B cell (primary cell): ENCODE measurements at regions not wholly inside any gene's neighbourhood (a gene's known extent, or its start where the extent isn't known, plus 50 kb on each side); places are given as distances from the start of the nearest gene placed in this dataset.

ENCODE experiments used
- ATAC-seq: fragments of 200-7000 bp; cut with Tn5 transposase; one replicate; pipeline ENCODE4 v1.10.0; 2021; ENCODE audit warnings: low read depth, mild to moderate bottlenecking, moderate number of reproducible peaks, moderate library complexity
- CTCF ChIA-PET: fragments of 350-600 bp; sonication (Branson Sonifier 250); formaldehyde crosslinking; loops from one replicate; lab custom pipeline; 2021; ENCODE audit warnings: antibody characterized with exemption, inconsistent platforms; lab: Charles Lee
- POLR2A ChIA-PET: fragments of 350-600 bp; sonication (Branson Sonifier 250); formaldehyde crosslinking; loops from one replicate; lab custom pipeline; 2021; ENCODE audit warnings: antibody characterized with exemption; lab: Charles Lee
- DNase-seq: peaks from one replicate; pipeline ENCODE4 v3.0.0; 2013
- H2AFZ ChIP-seq: 2 replicates; pipeline ENCODE4 v1.6.1; 2012; ENCODE audit warnings: mild to moderate bottlenecking, low read depth, low read length; ENCODE audit not compliant: insufficient read depth, poor library complexity, severe bottlenecking
- H3K27ac ChIP-seq, 2 donors: 1 replicate in 1 of 2; 2 replicates in 1 of 2; pipeline ENCODE4 v1.5.1; 2012 to 2013; ENCODE audit warnings: low read length in 2 of 2, mild to moderate bottlenecking in 2 of 2, moderate library complexity in 1 of 2
- H3K27me3 ChIP-seq, 4 experiments: fragments of 200-600 bp in 1 of 4; sonication (generic) in 1 of 4; replicated peaks in 1 of 4; 1 replicate in 2 of 4; 2 replicates in 2 of 4; pipeline versions ENCODE4 v1.6.1 to v1.7.0; 2013 to 2016; ENCODE audit warnings: low read length in 3 of 4, mild to moderate bottlenecking in 2 of 4, mixed read lengths in 1 of 4, moderate library complexity in 1 of 4; ENCODE audit not compliant: insufficient read depth in 4 of 4, control insufficient read depth in 3 of 4; ENCODE audit errors: control extremely low read depth in 1 of 4
- H3K36me3 ChIP-seq, 2 experiments: replicated peaks in 1 of 2; 1 replicate in 1 of 2; 2 replicates in 1 of 2; pipeline versions ENCODE4 v1.6.1 to v1.7.1; 2013; ENCODE audit warnings: low read length in 1 of 2; ENCODE audit not compliant: insufficient read depth in 2 of 2, control insufficient read depth in 1 of 2; ENCODE audit errors: control extremely low read depth in 1 of 2, extremely low read depth in 1 of 2
- H3K4me1 ChIP-seq, 2 donors: fragments of 200-600 bp in 1 of 2; sonication (generic) in 1 of 2; 1 replicate in 1 of 2; 2 replicates in 1 of 2; pipeline versions ENCODE4 v1.5.1 to v1.6.1; 2013 to 2017; ENCODE audit warnings: low read length in 2 of 2; ENCODE audit not compliant: control insufficient read depth in 2 of 2, insufficient read depth in 2 of 2
- H3K4me2 ChIP-seq: replicated peaks from 2 replicates; pipeline ENCODE3; 2012; ENCODE audit warnings: mild to moderate bottlenecking, low read depth, low read length; ENCODE audit not compliant: poor library complexity, severe bottlenecking
- H3K4me3 ChIP-seq, 5 experiments: fragments of 200-600 bp in 1 of 5; sonication (generic) in 1 of 5; 1 replicate in 3 of 5; 2 replicates in 2 of 5; pipeline versions ENCODE4 v1.5.1 to v1.7.0; 2011 to 2016; ENCODE audit warnings: low read length in 4 of 5, mild to moderate bottlenecking in 4 of 5, low read depth in 2 of 5, control low read depth in 1 of 5, moderate library complexity in 1 of 5; ENCODE audit not compliant: insufficient read depth in 1 of 5; ENCODE audit errors: control extremely low read depth in 1 of 5, extremely low read depth in 1 of 5
- H3K79me2 ChIP-seq: fragments of 200-600 bp; sonication (generic); one replicate; pipeline ENCODE4 v1.6.0; 2016; ENCODE audit warnings: low read length; ENCODE audit not compliant: control insufficient read depth, insufficient read depth
- H3K9ac ChIP-seq: fragments of 200-600 bp; sonication (generic); 2 replicates; pipeline ENCODE4 v1.6.1; 2017; ENCODE audit warnings: mild to moderate bottlenecking, low read length, moderate library complexity
- H3K9me3 ChIP-seq, 3 donors: one replicate each; pipeline versions ENCODE4 v1.6.1 to v1.7.1; 2013; ENCODE audit warnings: low read length in 2 of 3; ENCODE audit not compliant: control insufficient read depth in 2 of 3, insufficient read depth in 1 of 3; ENCODE audit errors: control extremely low read depth in 1 of 3
- H4K20me1 ChIP-seq: 2 replicates; pipeline ENCODE4 v1.6.0; 2012; ENCODE audit warnings: mild to moderate bottlenecking, low read length; ENCODE audit not compliant: insufficient read depth, control insufficient read depth, poor library complexity, severe bottlenecking
- H3K27ac Mint-ChIP-seq: one replicate; pipeline ENCODE4 v1.8.0; 2021; ENCODE audit warnings: mixed read lengths
- H3K27me3 Mint-ChIP-seq: one replicate; pipeline ENCODE4 v1.8.0; 2021; ENCODE audit warnings: mixed read lengths
- H3K4me1 Mint-ChIP-seq: one replicate; pipeline ENCODE4 v1.8.0; 2021; ENCODE audit warnings: mixed read lengths
- H3K4me3 Mint-ChIP-seq: one replicate; pipeline ENCODE4 v1.8.0; 2021; ENCODE audit warnings: mixed read lengths
- H3K9me3 Mint-ChIP-seq: one replicate; pipeline ENCODE4 v1.8.0; 2022; ENCODE audit warnings: mixed read lengths; ENCODE audit not compliant: insufficient read depth
- CTCF ChIP-seq: fragments of 200-600 bp; IDR thresholded peaks from one replicate; pipeline ENCODE4 v1.8.0; 2022; ENCODE audit warnings: antibody characterized with exemption, mild to moderate bottlenecking
- EZH2 ChIP-seq: IDR thresholded peaks from 2 replicates; pipeline ENCODE4 v1.6.1; 2012; ENCODE audit warnings: borderline replicate concordance, low read depth, mild to moderate bottlenecking, moderate library complexity, low read length; ENCODE audit not compliant: insufficient read depth, poor library complexity, severe bottlenecking
- WGBS: methylation state at CpG from one replicate; pipeline ENCODE4 v1.1.5; 2013; ENCODE audit warnings: missing lambda C conversion rate; ENCODE audit not compliant: insufficient coverage; 5-methylcytosine and 5-hydroxymethylcytosine counted together
- intact Hi-C: fragments of 100-400 bp; cut with micrococcal nuclease; formaldehyde crosslinking; loops from one replicate; pipeline ENCODE4 v1.10.0; 2022

GRCh38 chr14:99029916-99030305 lies 242.1 kb downstream of the BCL11B start:
- no peaks in the 10 kb centered on the region for H3K27me3 ChIP-seq
- intact Hi-C loops: no loop called here
- POLR2A ChIA-PET: no interaction called here
- no peaks in the 10 kb centered on the region for H3K36me3 ChIP-seq
- no peak overlapping the region for H3K4me3 ChIP-seq
- H3K27ac ChIP-seq: no peak overlapping the region
- no peaks in the 10 kb centered on the region for H4K20me1 ChIP-seq
- Mint-ChIP-seq H3K4me1 (no peaks in the 10 kb centered on the region), H3K9me3 (peaks cover 9% of the 10 kb centered on the region), H3K27ac (no peak overlapping the region), H3K4me3 (no peak overlapping the region), H3K27me3 (no peaks in the 10 kb centered on the region)
- H3K9me3 ChIP-seq: peaks cover 0 to 38% (median 0%) of the 10 kb centered on the region in 3 donors
- no peaks in the 10 kb centered on the region for H3K79me2 ChIP-seq
- ATAC-seq (no peak), DNase-seq (no peak)
- no peaks in the 10 kb centered on the region for H3K4me1 ChIP-seq
- H2AFZ ChIP-seq: no peak overlapping the region
- no peak overlapping the region for H3K9ac ChIP-seq
- no CpG with 5 or more reads among the region's 5 CpGs for WGBS
- no peak for TF ChIP-seq EZH2
- TF ChIP-seq CTCF: no peak
- CTCF ChIA-PET: no interaction called here
- no peak overlapping the region for H3K4me2 ChIP-seq

- no peak for DNase-seq
- H2AFZ ChIP-seq: no peak overlapping the region
- H3K4me1 ChIP-seq: no peaks in the 10 kb centered on the region
- H3K4me1 Mint-ChIP-seq: no peaks in the 10 kb centered on the region
- no peaks in the 10 kb centered on the region for H3K79me2 ChIP-seq
- H3K4me3 Mint-ChIP-seq: no peak overlapping the region
- CTCF ChIA-PET: no interaction called here
- TF ChIP-seq CTCF (no peak), EZH2 (no peak)
- H3K27me3 ChIP-seq: no peaks in the 10 kb centered on the region
- H3K27me3 Mint-ChIP-seq: no peaks in the 10 kb centered on the region
- no peak overlapping the region for H3K4me2 ChIP-seq
- 71% methylated on average over 2 of the region's 2 CpGs for WGBS
- H3K36me3 ChIP-seq: no peaks in the 10 kb centered on the region
- no peak overlapping the region for H3K27ac Mint-ChIP-seq
- H3K9me3 Mint-ChIP-seq: peaks cover 9% of the 10 kb centered on the region
- H3K4me3 ChIP-seq: no peak overlapping the region
- H4K20me1 ChIP-seq: no peaks in the 10 kb centered on the region
- POLR2A ChIA-PET: no interaction called here
- H3K9ac ChIP-seq: no peak overlapping the region
- H3K9me3 ChIP-seq: peaks cover 0 to 39% (median 0%) of the 10 kb centered on the region in 3 donors
- H3K27ac ChIP-seq: no peak overlapping the region
- no peak for ATAC-seq
- intact Hi-C loops: no loop called here
Measured at GRCh38 chr14:99030454-99030853, 241.5 kb downstream of the BCL11B start.
